Activated CD4-positive, alpha-beta T cell treated with anti-CD3 and anti-CD28 coated beads, Interleukin-2, amount 50 U/mL, for 1 hour (primary cell): ENCODE measurements at regions not wholly inside any gene's neighbourhood (a gene's known extent, or its start where the extent isn't known, plus 50 kb on each side); places are given as distances from the start of the nearest gene placed in this dataset.

Experiments used
- DNase-seq: peaks from one replicate; pipeline ENCODE4 v3.0.0-alpha.2; 2020

GRCh38 chr1:181341026-181341632, 142.2 kb upstream of the CACNA1E start:
- no peak for DNase-seq

GRCh38 chr1:181344091-181344490, 139.2 kb upstream of the CACNA1E start:
- no peak for DNase-seq

GRCh38 chr1:181345146-181345545, 138.2 kb upstream of the CACNA1E start:
- DNase-seq, result no peak

GRCh38 chr1:181347495-181348390, 135.6 kb upstream of the CACNA1E start:
- DNase-seq, result no peak

GRCh38 chr1:181349512-181349911, 133.8 kb upstream of the CACNA1E start:
- DNase-seq, result no peak

GRCh38 chr1:181350131-181350530, 133.2 kb upstream of the CACNA1E start:
- DNase-seq, result no peak

- no peak for DNase-seq
Measured at GRCh38 chr1:181351740-181352139, 131.6 kb upstream of the CACNA1E start.

GRCh38 chr1:181352695-181353094, 130.6 kb upstream of the CACNA1E start:
- no peak for DNase-seq

GRCh38 chr1:181353526-181353925, 129.8 kb upstream of the CACNA1E start:
- no peak for DNase-seq

- no peak for DNase-seq
Measured at GRCh38 chr1:181354865-181355264, 128.5 kb upstream of the CACNA1E start.

GRCh38 chr1:181356505-181357340, 126.6 kb upstream of the CACNA1E start:
- no peak for DNase-seq

- no peak for DNase-seq
Measured at GRCh38 chr1:181359012-181359411, 124.3 kb upstream of the CACNA1E start.

- no peak for DNase-seq
Measured at GRCh38 chr1:181364801-181365200, 118.5 kb upstream of the CACNA1E start.

- DNase-seq, result no peak
Measured at GRCh38 chr1:181366910-181367309, 116.4 kb upstream of the CACNA1E start.

- DNase-seq, result no peak
Measured at GRCh38 chr1:181369416-181369815, 113.9 kb upstream of the CACNA1E start.

GRCh38 chr1:181383695-181384094, 99.6 kb upstream of the CACNA1E start:
- no peak for DNase-seq

- DNase-seq, result no peak
Measured at GRCh38 chr1:181386340-181386739, 97.0 kb upstream of the CACNA1E start.

GRCh38 chr1:181386951-181387350, 96.4 kb upstream of the CACNA1E start:
- DNase-seq, result no peak

- no peak for DNase-seq
Measured at GRCh38 chr1:181387702-181388101, 95.6 kb upstream of the CACNA1E start.

GRCh38 chr1:181390410-181391077, 92.8 kb upstream of the CACNA1E start:
- DNase-seq, result no peak

- DNase-seq, result no peak
Measured at GRCh38 chr1:181391301-181391900, 91.9 kb upstream of the CACNA1E start.

- no peak for DNase-seq
Measured at GRCh38 chr1:181392133-181392532, 91.2 kb upstream of the CACNA1E start.
